ENCODE measurements at regions not wholly inside any gene's neighbourhood (a gene's known extent, or its start where the extent isn't known, plus 50 kb on each side); places are given as distances from the start of the nearest gene placed in this dataset.

- no peaks in the 10 kb centered on the region for H3K9me3 ChIP-seq (ENCODE audit: control insufficient read depth, low read length)
- no peaks in the 10 kb centered on the region for H3K27me3 ChIP-seq (ENCODE audit: control insufficient read depth, insufficient read depth, low read length, poor library complexity, severe bottlenecking)
- WGBS, 2 experiments: 94 to 96% methylated on average over 1 of the region's 2 CpGs
- no peaks in the 10 kb centered on the region for H3K4me1 ChIP-seq (ENCODE audit: control insufficient read depth, insufficient read depth, low read length)
- H3K27ac ChIP-seq (ENCODE audit: insufficient read depth, low read depth, low read length, poor library complexity, severe bottlenecking): no peak overlapping the region
- no peak overlapping the region for H3K4me3 ChIP-seq (ENCODE audit: insufficient read depth, low read depth, low read length)
- no peaks in the 10 kb centered on the region for H3K36me3 ChIP-seq (ENCODE audit: control insufficient read depth, insufficient read depth, low read length)
Measured at GRCh38 chr9:86997156-86997555, 49.9 kb upstream of the GAS1 start.

DNA sequence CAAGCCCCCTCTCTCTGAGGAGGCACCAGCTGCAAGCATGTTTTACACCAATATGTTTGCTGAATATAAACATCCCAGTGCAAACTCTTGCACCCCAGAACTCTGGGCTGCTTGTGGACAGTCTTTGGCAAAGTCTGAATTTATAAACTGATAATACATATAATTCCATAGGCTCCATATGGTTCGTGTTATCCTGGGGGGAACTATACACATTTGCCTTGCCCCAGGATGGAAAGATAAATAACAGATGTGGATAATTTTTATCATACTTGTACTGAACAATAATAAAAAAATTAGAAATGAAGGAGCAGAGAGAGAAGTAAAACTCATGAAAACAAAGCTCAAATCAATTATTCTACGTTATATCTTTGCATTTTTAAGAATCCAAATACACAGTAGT is 50.6 kb upstream of the GAS1 start:
- 94 to 100% methylated on average over 1 of the region's 2 CpGs for WGBS, 2 experiments
- no peak overlapping the region for H3K4me3 ChIP-seq (ENCODE audit: insufficient read depth, low read depth, low read length)
- H3K27me3 ChIP-seq (ENCODE audit: control insufficient read depth, insufficient read depth, low read length, poor library complexity, severe bottlenecking): no peaks in the 10 kb centered on the region
- no peaks in the 10 kb centered on the region for H3K9me3 ChIP-seq (ENCODE audit: control insufficient read depth, low read length)
- H3K27ac ChIP-seq (ENCODE audit: insufficient read depth, low read depth, low read length, poor library complexity, severe bottlenecking): no peak overlapping the region
- H3K4me1 ChIP-seq (ENCODE audit: control insufficient read depth, insufficient read depth, low read length): no peaks in the 10 kb centered on the region
- no peaks in the 10 kb centered on the region for H3K36me3 ChIP-seq (ENCODE audit: control insufficient read depth, insufficient read depth, low read length)

GRCh38 chr9:87002517-87002916 is 55.2 kb upstream of the GAS1 start:
- Histone ChIP-seq H3K9me3 (ENCODE audit: control insufficient read depth, low read length) (no peaks in the 10 kb centered on the region), H3K4me3 (ENCODE audit: insufficient read depth, low read depth, low read length) (no peak overlapping the region), H3K36me3 (ENCODE audit: control insufficient read depth, insufficient read depth, low read length) (no peaks in the 10 kb centered on the region), H3K4me1 (ENCODE audit: control insufficient read depth, insufficient read depth, low read length) (no peaks in the 10 kb centered on the region), H3K27ac (ENCODE audit: insufficient read depth, low read depth, low read length, poor library complexity, severe bottlenecking) (no peak overlapping the region), H3K27me3 (ENCODE audit: control insufficient read depth, insufficient read depth, low read length, poor library complexity, severe bottlenecking) (no peaks in the 10 kb centered on the region)
- WGBS, 2 experiments: 80 to 100% methylated on average over 1 of the region's 2 CpGs

GRCh38 chr9:87004016-87004415 is 56.7 kb upstream of the GAS1 start:
- no peak overlapping the region for H3K4me3 ChIP-seq (ENCODE audit: insufficient read depth, low read depth, low read length)
- H3K4me1 ChIP-seq (ENCODE audit: control insufficient read depth, insufficient read depth, low read length): no peaks in the 10 kb centered on the region
- no peaks in the 10 kb centered on the region for H3K9me3 ChIP-seq (ENCODE audit: control insufficient read depth, low read length)
- no peaks in the 10 kb centered on the region for H3K27me3 ChIP-seq (ENCODE audit: control insufficient read depth, insufficient read depth, low read length, poor library complexity, severe bottlenecking)
- no peak overlapping the region for H3K27ac ChIP-seq (ENCODE audit: insufficient read depth, low read depth, low read length, poor library complexity, severe bottlenecking)
- no peaks in the 10 kb centered on the region for H3K36me3 ChIP-seq (ENCODE audit: control insufficient read depth, insufficient read depth, low read length)

DNA sequence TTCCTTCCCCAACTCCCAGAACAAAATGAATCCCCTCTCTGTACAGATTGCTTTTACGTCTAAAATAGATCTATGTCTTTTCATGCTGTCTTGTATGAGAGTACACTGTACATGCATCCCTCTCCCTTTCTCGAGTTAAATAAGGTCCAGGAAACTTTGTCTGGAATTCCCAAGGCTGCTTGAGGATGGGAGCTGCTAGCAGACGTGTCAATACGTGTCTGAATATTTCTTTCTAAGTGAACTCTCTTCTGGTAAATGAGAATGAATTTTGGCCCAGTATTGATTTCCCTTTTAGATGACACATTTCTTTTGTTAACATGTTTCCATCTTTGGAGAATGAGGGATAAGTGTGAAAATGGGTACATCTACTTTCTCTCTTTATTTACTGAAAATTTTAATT is 59.6 kb upstream of the GAS1 start:
- H3K27me3 ChIP-seq (ENCODE audit: control insufficient read depth, insufficient read depth, low read length, poor library complexity, severe bottlenecking): no peaks in the 10 kb centered on the region
- no peaks in the 10 kb centered on the region for H3K4me1 ChIP-seq (ENCODE audit: control insufficient read depth, insufficient read depth, low read length)
- WGBS, 2 experiments: 94 to 99% methylated on average over 4 of the region's 4 CpGs
- H3K4me3 ChIP-seq (ENCODE audit: insufficient read depth, low read depth, low read length): no peak overlapping the region
- H3K36me3 ChIP-seq (ENCODE audit: control insufficient read depth, insufficient read depth, low read length): no peaks in the 10 kb centered on the region
- H3K9me3 ChIP-seq (ENCODE audit: control insufficient read depth, low read length): no peaks in the 10 kb centered on the region
- H3K27ac ChIP-seq (ENCODE audit: insufficient read depth, low read depth, low read length, poor library complexity, severe bottlenecking): no peak overlapping the region

- whole genome bisulfite sequencing, 2 experiments: 95 to 98% methylated on average over 4 of the region's 4 CpGs
- Histone ChIP-seq H3K36me3 (ENCODE audit: control insufficient read depth, insufficient read depth, low read length) (no peaks in the 10 kb centered on the region), H3K4me3 (ENCODE audit: insufficient read depth, low read depth, low read length) (no peak overlapping the region), H3K9me3 (ENCODE audit: control insufficient read depth, low read length) (no peaks in the 10 kb centered on the region), H3K27me3 (ENCODE audit: control insufficient read depth, insufficient read depth, low read length, poor library complexity, severe bottlenecking) (no peaks in the 10 kb centered on the region), H3K27ac (ENCODE audit: insufficient read depth, low read depth, low read length, poor library complexity, severe bottlenecking) (no peak overlapping the region), H3K4me1 (ENCODE audit: control insufficient read depth, insufficient read depth, low read length) (no peaks in the 10 kb centered on the region)
Measured at GRCh38 chr9:87007711-87008366, 60.5 kb upstream of the GAS1 start.

- Histone ChIP-seq H3K9me3 (ENCODE audit: control insufficient read depth, low read length) (no peaks in the 10 kb centered on the region), H3K4me3 (ENCODE audit: insufficient read depth, low read depth, low read length) (no peak overlapping the region), H3K4me1 (ENCODE audit: control insufficient read depth, insufficient read depth, low read length) (no peaks in the 10 kb centered on the region), H3K36me3 (ENCODE audit: control insufficient read depth, insufficient read depth, low read length) (no peaks in the 10 kb centered on the region), H3K27ac (ENCODE audit: insufficient read depth, low read depth, low read length, poor library complexity, severe bottlenecking) (no peak overlapping the region), H3K27me3 (ENCODE audit: control insufficient read depth, insufficient read depth, low read length, poor library complexity, severe bottlenecking) (no peaks in the 10 kb centered on the region)
- 91 to 92% methylated on average over 3 to 4 of the region's 4 CpGs for WGBS, 2 experiments
Measured at GRCh38 chr9:87008667-87009066, 61.4 kb upstream of the GAS1 start.

DNA sequence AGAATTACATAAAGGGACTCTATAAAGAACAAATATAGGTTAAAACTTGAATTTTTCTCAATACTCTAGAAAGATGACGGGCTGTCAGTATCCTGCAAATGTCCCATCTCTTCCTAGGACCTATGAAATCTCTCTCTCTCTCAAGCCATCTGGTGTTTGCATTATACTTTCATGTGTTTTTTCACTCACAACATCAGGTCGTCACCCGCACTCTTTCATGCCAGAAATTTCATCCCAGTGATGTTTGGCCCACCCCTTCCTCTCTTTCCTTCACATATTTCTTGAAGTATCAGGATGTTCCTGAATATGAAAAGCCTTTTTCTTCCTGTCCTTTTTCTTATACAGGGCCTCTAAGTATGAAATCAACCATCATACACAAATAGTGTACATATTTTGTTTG is 63.3 kb upstream of the GAS1 start:
- Histone ChIP-seq H3K36me3 (ENCODE audit: control insufficient read depth, insufficient read depth, low read length) (no peaks in the 10 kb centered on the region), H3K27ac (ENCODE audit: insufficient read depth, low read depth, low read length, poor library complexity, severe bottlenecking) (no peak overlapping the region), H3K4me3 (ENCODE audit: insufficient read depth, low read depth, low read length) (no peak overlapping the region), H3K9me3 (ENCODE audit: control insufficient read depth, low read length) (no peaks in the 10 kb centered on the region), H3K27me3 (ENCODE audit: control insufficient read depth, insufficient read depth, low read length, poor library complexity, severe bottlenecking) (no peaks in the 10 kb centered on the region), H3K4me1 (ENCODE audit: control insufficient read depth, insufficient read depth, low read length) (no peaks in the 10 kb centered on the region)
- WGBS, 2 experiments: 90 to 95% methylated on average over 3 of the region's 3 CpGs

DNA sequence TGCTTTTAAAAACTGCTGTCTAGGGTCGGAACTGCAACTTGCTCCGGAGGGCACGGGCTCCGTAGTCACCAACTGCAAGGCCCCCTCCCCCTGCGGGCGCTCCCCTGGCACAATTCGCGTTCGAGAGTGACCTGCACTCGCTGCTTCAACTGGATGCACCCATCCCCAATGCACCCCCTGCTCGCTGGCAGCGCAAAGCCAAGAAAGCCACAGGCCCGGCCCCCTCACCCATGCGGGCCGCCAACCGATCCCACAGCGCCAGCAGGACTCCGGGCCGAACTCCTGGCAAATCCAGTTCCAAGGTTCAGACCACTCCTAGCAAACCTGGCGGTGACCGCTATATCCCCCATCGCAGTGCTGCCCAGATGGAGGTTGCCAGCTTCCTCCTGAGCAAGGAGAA is 64.2 kb upstream of the GAS1 start:
- whole genome bisulfite sequencing, 2 experiments: 93 to 96% methylated on average over 22 of the region's 22 CpGs
- H3K27me3 ChIP-seq (ENCODE audit: control insufficient read depth, insufficient read depth, low read length, poor library complexity, severe bottlenecking): no peaks in the 10 kb centered on the region
- H3K9me3 ChIP-seq (ENCODE audit: control insufficient read depth, low read length): no peaks in the 10 kb centered on the region
- H3K36me3 ChIP-seq (ENCODE audit: control insufficient read depth, insufficient read depth, low read length): no peaks in the 10 kb centered on the region
- H3K27ac ChIP-seq (ENCODE audit: insufficient read depth, low read depth, low read length, poor library complexity, severe bottlenecking): no peak overlapping the region
- no peak overlapping the region for H3K4me3 ChIP-seq (ENCODE audit: insufficient read depth, low read depth, low read length)
- no peaks in the 10 kb centered on the region for H3K4me1 ChIP-seq (ENCODE audit: control insufficient read depth, insufficient read depth, low read length)

GRCh38 chr9:87013490-87013889 is 66.2 kb upstream of the GAS1 start:
- Histone ChIP-seq H3K27ac (ENCODE audit: insufficient read depth, low read depth, low read length, poor library complexity, severe bottlenecking) (no peak overlapping the region), H3K27me3 (ENCODE audit: control insufficient read depth, insufficient read depth, low read length, poor library complexity, severe bottlenecking) (no peaks in the 10 kb centered on the region), H3K9me3 (ENCODE audit: control insufficient read depth, low read length) (no peaks in the 10 kb centered on the region), H3K36me3 (ENCODE audit: control insufficient read depth, insufficient read depth, low read length) (no peaks in the 10 kb centered on the region), H3K4me3 (ENCODE audit: insufficient read depth, low read depth, low read length) (no peak overlapping the region), H3K4me1 (ENCODE audit: control insufficient read depth, insufficient read depth, low read length) (no peaks in the 10 kb centered on the region)
- WGBS, 2 experiments: 96 to 97% methylated on average over 3 of the region's 3 CpGs

- H3K4me3 ChIP-seq (ENCODE audit: insufficient read depth, low read depth, low read length): no peak overlapping the region
Measured at GRCh38 chr9:87014436-87014835, 67.1 kb upstream of the GAS1 start.

More at GRCh38 chr9:87014436-87014835, 67.1 kb upstream of the GAS1 start:
- 93% methylated on average over 1 of the region's 1 CpG; no CpG with 5 or more reads in 1 of the 2 experiments for WGBS, 2 experiments
- Histone ChIP-seq H3K27me3 (ENCODE audit: control insufficient read depth, insufficient read depth, low read length, poor library complexity, severe bottlenecking) (no peaks in the 10 kb centered on the region), H3K36me3 (ENCODE audit: control insufficient read depth, insufficient read depth, low read length) (no peaks in the 10 kb centered on the region), H3K4me1 (ENCODE audit: control insufficient read depth, insufficient read depth, low read length) (no peaks in the 10 kb centered on the region), H3K27ac (ENCODE audit: insufficient read depth, low read depth, low read length, poor library complexity, severe bottlenecking) (no peak overlapping the region), H3K9me3 (ENCODE audit: control insufficient read depth, low read length) (no peaks in the 10 kb centered on the region)

Data from ectodermal cell (in vitro differentiated cells).